Endothelial cell of umbilical vein (primary cell): ENCODE measurements at regions not wholly inside any gene's neighbourhood (a gene's known extent, or its start where the extent isn't known, plus 50 kb on each side); places are given as distances from the start of the nearest gene placed in this dataset.

Experiments
- BruUV-seq: library from RNA; stranded (reverse); fragments of 400-500 nt; replicated peaks from 2 replicates; lab custom pipeline; 2021; lab: Mats Ljungman, UMichigan
- CTCF ChIA-PET: fragments of 300-600, 350-600 bp; sonication (Branson Sonifier 250); formaldehyde crosslinking; loops from one replicate; lab custom pipeline; 2021; ENCODE audit warnings: antibody characterized with exemption, inconsistent platforms; lab: Charles Lee
- POLR2A ChIA-PET: fragments of 300-600, 350-600 bp; sonication (Branson Sonifier 250); formaldehyde crosslinking; loops from one replicate; lab custom pipeline; 2021; ENCODE audit warnings: antibody characterized with exemption, inconsistent platforms; lab: Charles Lee
- DNase-seq: peaks from one replicate; pipeline ENCODE4 v3.0.0-alpha.2; 2011; ENCODE audit warnings: low read depth, low spot score
- FAIRE-seq: peaks from 2 replicates; lab custom pipeline; 2011; peaks lifted over from hg19 to GRCh38; lab: Jason Lieb, UNC
- H2AFZ ChIP-seq: 2 replicates; pipeline ENCODE4 v1.6.0; 2012; ENCODE audit warnings: low read depth, low read length, control low read depth, inconsistent platforms
- H3K27ac ChIP-seq: 2 replicates; pipeline ENCODE4 v1.5.1; 2011; ENCODE audit warnings: low read depth, mild to moderate bottlenecking, control low read depth, low read length, moderate library complexity; ENCODE audit not compliant: insufficient read depth
- H3K27me3 ChIP-seq, 2 experiments: 2 replicates each; pipeline versions ENCODE4 v1.6.0 to v1.6.1; 2011; ENCODE audit warnings: low read length in 2 of 2, mixed read lengths in 1 of 2; ENCODE audit not compliant: control insufficient read depth in 2 of 2, insufficient read depth in 2 of 2
- H3K36me3 ChIP-seq, 2 experiments: 2 replicates in 1 of 2; 3 replicates in 1 of 2; pipeline ENCODE4 v1.5.1; 2011; ENCODE audit warnings: low read length in 2 of 2, mild to moderate bottlenecking in 1 of 2, moderate library complexity in 1 of 2; ENCODE audit not compliant: control insufficient read depth in 2 of 2, insufficient read depth in 2 of 2; ENCODE audit errors: extremely low read depth in 1 of 2
- H3K4me1 ChIP-seq: 3 replicates; pipeline ENCODE4 v1.5.1; 2011; ENCODE audit warnings: mild to moderate bottlenecking, low read length; ENCODE audit not compliant: control insufficient read depth, insufficient read depth; ENCODE audit errors: extremely low read depth
- H3K4me2 ChIP-seq: 2 replicates; pipeline ENCODE4 v1.6.1; 2011; ENCODE audit warnings: low read length, control low read depth, mixed read lengths; ENCODE audit not compliant: insufficient read depth
- H3K4me3 ChIP-seq, 3 experiments: fragments of 200-600 bp in 1 of 3; sonication (generic), shearing (Covaris generic) in 1 of 3; replicated peaks in 1 of 3; 2 replicates each; pipeline ENCODE4 v1.5.1; 2011 to 2016; ENCODE audit warnings: control low read depth in 3 of 3, low read length in 3 of 3, mild to moderate bottlenecking in 2 of 3, inconsistent platforms in 1 of 3, low read depth in 1 of 3, moderate library complexity in 1 of 3; ENCODE audit not compliant: insufficient read depth in 1 of 3
- H3K79me2 ChIP-seq: 2 replicates; pipeline ENCODE4 v1.6.0; 2012; ENCODE audit warnings: low read length, inconsistent platforms; ENCODE audit not compliant: control insufficient read depth, insufficient read depth
- H3K9ac ChIP-seq: replicated peaks from 2 replicates; pipeline ENCODE3; 2011; ENCODE audit warnings: low read length, control low read depth; ENCODE audit not compliant: insufficient read depth; ENCODE audit errors: extremely low read depth
- H3K9me1 ChIP-seq: replicated peaks from 3 replicates; pipeline ENCODE4 v1.6.0; 2011; ENCODE audit warnings: mild to moderate bottlenecking, low read length; ENCODE audit not compliant: control insufficient read depth, insufficient read depth; ENCODE audit errors: extremely low read depth
- H3K9me3 ChIP-seq: replicated peaks from 2 replicates; pipeline ENCODE4 v1.5.1; 2012; ENCODE audit warnings: low read length, inconsistent platforms; ENCODE audit not compliant: control insufficient read depth, insufficient read depth
- H4K20me1 ChIP-seq: replicated peaks from 2 replicates; pipeline ENCODE3; 2011; ENCODE audit warnings: mild to moderate bottlenecking, low read length; ENCODE audit not compliant: control insufficient read depth, insufficient read depth; ENCODE audit errors: extremely low read depth
- CTCF ChIP-seq, 2 donors: IDR thresholded peaks; 1 replicate in 1 of 2; 2 replicates in 1 of 2; pipeline ENCODE4 v1.5.1; 2011; ENCODE audit warnings: low read length in 2 of 2, mild to moderate bottlenecking in 2 of 2, moderate library complexity in 2 of 2, control low read depth in 1 of 2, inconsistent platforms in 1 of 2, low read depth in 1 of 2; ENCODE audit not compliant: insufficient read depth in 1 of 2; ENCODE audit errors: extremely low read depth in 1 of 2
- EZH2 ChIP-seq: IDR thresholded peaks from 2 replicates; pipeline ENCODE4 v1.6.1; 2012; ENCODE audit warnings: borderline replicate concordance, low read depth, mild to moderate bottlenecking, moderate library complexity, low read length, inconsistent platforms; ENCODE audit not compliant: severe bottlenecking
- FOS ChIP-seq: IDR thresholded peaks from 2 replicates; pipeline ENCODE4 v1.6.1; 2011; ENCODE audit warnings: mild to moderate bottlenecking, low read length, moderate library complexity, borderline replicate concordance; ENCODE audit not compliant: insufficient read depth
- GATA2 ChIP-seq: IDR thresholded peaks from 2 replicates; pipeline ENCODE4 v1.7.0; 2011; ENCODE audit warnings: low read depth, mild to moderate bottlenecking, moderate library complexity, mixed read lengths, low read length; ENCODE audit not compliant: insufficient read length, insufficient read depth
- JUN ChIP-seq: IDR thresholded peaks from 2 replicates; pipeline ENCODE4 v1.6.1; 2011; ENCODE audit warnings: borderline replicate concordance, low read depth; ENCODE audit not compliant: insufficient read length, insufficient read depth
- MAX ChIP-seq: IDR thresholded peaks from 2 replicates; pipeline ENCODE4 v1.6.1; 2011; ENCODE audit not compliant: insufficient read depth, insufficient read length
- MYC ChIP-seq: IDR thresholded peaks from one replicate; pipeline ENCODE4 v1.6.1; 2011; ENCODE audit warnings: mild to moderate bottlenecking, low read depth, low read length
- POLR2A ChIP-seq: IDR thresholded peaks from 2 replicates; pipeline ENCODE4 v1.6.1; 2012; ENCODE audit warnings: low read depth, mild to moderate bottlenecking, control low read depth, low read length
- POLR2AphosphoS5 ChIP-seq: IDR thresholded peaks from 2 replicates; pipeline ENCODE4 v1.6.1; 2012; ENCODE audit warnings: low read depth, mild to moderate bottlenecking, control low read depth, low read length, moderate library complexity; ENCODE audit not compliant: insufficient read depth
- dilution Hi-C: fragments of 300-500 bp; cut with MboI; formaldehyde crosslinking; loops from one replicate; pipeline ENCODE4 v1.15.0; 2019; ENCODE audit warnings: low sequenced_read_pairs; ENCODE audit not compliant: extremely low pct_ligation_motif_present
- intact Hi-C: fragments of 100-400 bp; cut with micrococcal nuclease; formaldehyde crosslinking; loops from one replicate; pipeline ENCODE4 v1.10.0; 2022

- intact Hi-C loops: no loop called here
- Histone ChIP-seq H3K9me3 (no peaks in the 10 kb centered on the region), H3K9me1 (no peaks in the 10 kb centered on the region), H3K27ac (no peak overlapping the region), H3K4me3 (no peak overlapping the region), H3K27me3 (peaks cover 0 to 4% of the 10 kb centered on the region in 2 experiments), H3K36me3 (no peaks in the 10 kb centered on the region), H4K20me1 (no peaks in the 10 kb centered on the region), H3K4me2 (no peak overlapping the region), H2AFZ (no peak overlapping the region), H3K4me1 (no peaks in the 10 kb centered on the region), H3K9ac (no peak overlapping the region), H3K79me2 (no peaks in the 10 kb centered on the region)
- ChIA-PET CTCF (no interaction called here), POLR2A (no interaction called here)
- dilution Hi-C loops: no loop called here
- no peak for DNase-seq
- FAIRE-seq: no peak
- BruUV-seq: no TSS peak
- TF ChIP-seq POLR2A (no peak), POLR2AphosphoS5 (no peak), CTCF (IDR thresholded peaks at IDR 0.05; ENCODE audit: extremely low read depth in 1 of 2, insufficient read depth in 1 of 2, low read depth in 1 of 2, low read length in 2 of 2) (no peak), JUN (no peak), FOS (no peak), MYC (no peak), GATA2 (no peak), EZH2 (no peak), MAX (no peak)
Measured at GRCh38 chr16:86777381-86777946, 199.1 kb downstream of the FOXL1 start.
